Ishikawa (cell line): ENCODE measurements at regions not wholly inside any gene's neighbourhood (a gene's known extent, or its start where the extent isn't known, plus 50 kb on each side); places are given as distances from the start of the nearest gene placed in this dataset.

ENCODE experiments used
- CEBPB ChIP-seq: IDR thresholded peaks from 2 replicates; pipeline ENCODE4 v1.6.1; 2012
- CREB1 ChIP-seq: IDR thresholded peaks from 2 replicates; pipeline ENCODE4 v1.6.1; 2012; ENCODE audit warnings: low read depth
- EGR1 ChIP-seq: IDR thresholded peaks from 2 replicates; pipeline ENCODE4 v1.6.1; 2012
- EP300 ChIP-seq: IDR thresholded peaks from 2 replicates; pipeline ENCODE4 v1.6.1; 2012; ENCODE audit warnings: borderline replicate concordance
- FOXM1 ChIP-seq: IDR thresholded peaks from 2 replicates; pipeline ENCODE4 v1.6.1; 2012; ENCODE audit warnings: low read depth, borderline replicate concordance
- MAX ChIP-seq: IDR thresholded peaks from 2 replicates; pipeline ENCODE4 v1.6.1; 2012
- NFIC ChIP-seq: IDR thresholded peaks from 2 replicates; pipeline ENCODE4 v1.6.1; 2012
- RAD21 ChIP-seq: IDR thresholded peaks from 2 replicates; pipeline ENCODE4 v1.6.1; 2012; ENCODE audit warnings: low read depth
- TAF1 ChIP-seq: IDR thresholded peaks from 2 replicates; pipeline ENCODE4 v1.6.1; 2012; ENCODE audit warnings: low read depth, mild to moderate bottlenecking
- TEAD4 ChIP-seq: IDR thresholded peaks from 2 replicates; pipeline ENCODE4 v1.6.1; 2012
- USF1 ChIP-seq: IDR thresholded peaks from 2 replicates; pipeline ENCODE4 v1.6.1; 2012
- YY1 ChIP-seq: IDR thresholded peaks from 2 replicates; pipeline ENCODE4 v1.6.1; 2012; ENCODE audit warnings: low read depth
- ZBTB7A ChIP-seq: IDR thresholded peaks from 2 replicates; pipeline ENCODE4 v1.6.1; 2012; ENCODE audit warnings: low read depth
- TF ChIP-seq, protein P1 (sequence below): IDR thresholded peaks from 2 replicates; pipeline ENCODE4 v1.6.1; 2012; ENCODE audit warnings: low read depth, mild to moderate bottlenecking

- TF ChIP-seq, protein P1, sequence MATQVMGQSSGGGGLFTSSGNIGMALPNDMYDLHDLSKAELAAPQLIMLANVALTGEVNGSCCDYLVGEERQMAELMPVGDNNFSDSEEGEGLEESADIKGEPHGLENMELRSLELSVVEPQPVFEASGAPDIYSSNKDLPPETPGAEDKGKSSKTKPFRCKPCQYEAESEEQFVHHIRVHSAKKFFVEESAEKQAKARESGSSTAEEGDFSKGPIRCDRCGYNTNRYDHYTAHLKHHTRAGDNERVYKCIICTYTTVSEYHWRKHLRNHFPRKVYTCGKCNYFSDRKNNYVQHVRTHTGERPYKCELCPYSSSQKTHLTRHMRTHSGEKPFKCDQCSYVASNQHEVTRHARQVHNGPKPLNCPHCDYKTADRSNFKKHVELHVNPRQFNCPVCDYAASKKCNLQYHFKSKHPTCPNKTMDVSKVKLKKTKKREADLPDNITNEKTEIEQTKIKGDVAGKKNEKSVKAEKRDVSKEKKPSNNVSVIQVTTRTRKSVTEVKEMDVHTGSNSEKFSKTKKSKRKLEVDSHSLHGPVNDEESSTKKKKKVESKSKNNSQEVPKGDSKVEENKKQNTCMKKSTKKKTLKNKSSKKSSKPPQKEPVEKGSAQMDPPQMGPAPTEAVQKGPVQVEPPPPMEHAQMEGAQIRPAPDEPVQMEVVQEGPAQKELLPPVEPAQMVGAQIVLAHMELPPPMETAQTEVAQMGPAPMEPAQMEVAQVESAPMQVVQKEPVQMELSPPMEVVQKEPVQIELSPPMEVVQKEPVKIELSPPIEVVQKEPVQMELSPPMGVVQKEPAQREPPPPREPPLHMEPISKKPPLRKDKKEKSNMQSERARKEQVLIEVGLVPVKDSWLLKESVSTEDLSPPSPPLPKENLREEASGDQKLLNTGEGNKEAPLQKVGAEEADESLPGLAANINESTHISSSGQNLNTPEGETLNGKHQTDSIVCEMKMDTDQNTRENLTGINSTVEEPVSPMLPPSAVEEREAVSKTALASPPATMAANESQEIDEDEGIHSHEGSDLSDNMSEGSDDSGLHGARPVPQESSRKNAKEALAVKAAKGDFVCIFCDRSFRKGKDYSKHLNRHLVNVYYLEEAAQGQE: no peak
- TF ChIP-seq MAX (no peak), CEBPB (no peak), TAF1 (no peak), ZBTB7A (no peak), NFIC (no peak), FOXM1 (no peak), TEAD4 (no peak), EP300 (no peak), YY1 (no peak), RAD21 (no peak), USF1 (no peak), EGR1 (no peak), CREB1 (no peak)
These were observed 136.3 kb upstream of the NR3C1 start for GRCh38 chr5:143539742-143540141.
